GM18519 (cell line): ENCODE measurements at regions not wholly inside any gene's neighbourhood (a gene's known extent, or its start where the extent isn't known, plus 50 kb on each side); places are given as distances from the start of the nearest gene placed in this dataset.

Experiments used
- ATAC-seq: cut with Tn5 transposase; IDR thresholded peaks from one replicate; pipeline ENCODE4 v1.9.1; 2021; ENCODE audit warnings: mild to moderate bottlenecking, moderate library complexity; ENCODE audit not compliant: unreplicated experiment, low FRiP score

DNA sequence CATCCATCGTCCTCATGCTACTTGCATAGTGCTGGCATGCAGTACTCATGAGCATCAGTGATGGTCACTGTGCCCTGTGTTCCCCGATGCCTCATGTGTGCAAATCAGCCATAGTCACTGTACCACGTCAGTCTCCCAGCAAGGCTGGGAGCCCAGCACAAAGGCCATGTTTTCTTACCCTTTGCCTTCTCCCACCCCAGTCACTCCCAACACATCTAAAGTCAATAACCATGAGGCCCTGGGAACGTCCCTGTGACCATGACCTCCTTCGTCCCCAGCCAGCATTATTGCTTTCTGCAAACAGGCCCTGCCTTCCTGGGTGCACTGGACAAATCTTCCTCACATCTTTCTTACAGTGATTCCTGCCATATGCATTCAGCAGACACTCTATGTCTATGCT is 406.1 kb downstream of the ICE1 start:
- ATAC-seq: no peak

DNA sequence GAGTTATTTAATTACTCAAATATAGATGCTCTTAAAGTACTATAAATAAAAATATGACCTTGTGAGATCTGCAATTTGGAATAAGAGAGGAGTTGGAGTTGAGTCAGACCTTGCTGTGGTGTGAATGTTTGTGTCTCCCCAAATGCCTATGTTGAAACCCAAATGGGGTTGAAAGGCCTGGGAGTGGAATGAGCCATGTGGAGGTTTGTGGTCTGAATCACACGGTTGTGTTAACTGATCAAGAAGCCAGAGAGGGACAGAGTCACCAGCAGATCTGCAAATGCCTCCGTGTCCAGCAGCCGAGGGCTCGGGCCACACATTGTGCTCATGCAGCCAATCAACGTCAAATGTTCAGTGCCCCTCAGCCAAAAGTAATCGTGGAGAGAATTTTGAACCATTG is 404.4 kb downstream of the ICE1 start:
- ATAC-seq: no peak

DNA sequence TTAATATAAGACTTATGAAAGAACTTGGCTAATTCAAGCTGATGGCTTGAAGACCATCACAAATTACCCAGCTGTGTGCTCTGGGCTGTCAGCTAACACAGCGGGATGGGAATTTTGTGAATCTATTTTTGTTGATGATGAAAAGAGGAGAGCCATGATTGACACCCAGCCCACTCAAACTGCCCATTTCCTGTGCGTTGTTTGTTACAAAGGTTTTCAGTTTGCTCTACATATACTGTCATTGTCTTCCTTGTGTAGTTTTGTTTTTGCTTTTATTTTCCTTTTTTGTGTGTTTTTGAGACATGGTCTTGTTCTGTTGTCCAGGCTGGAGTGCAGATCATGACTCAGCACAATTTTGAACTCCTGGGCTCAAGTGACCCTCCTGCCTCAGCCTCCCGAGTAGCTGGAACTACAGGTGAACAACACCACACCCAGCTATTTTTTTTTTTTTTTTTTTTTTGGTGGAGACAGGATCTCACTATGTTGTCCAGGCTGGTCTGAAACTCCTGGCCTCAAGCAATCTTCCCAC is 400.3 kb downstream of the ICE1 start:
- no peak for ATAC-seq

DNA sequence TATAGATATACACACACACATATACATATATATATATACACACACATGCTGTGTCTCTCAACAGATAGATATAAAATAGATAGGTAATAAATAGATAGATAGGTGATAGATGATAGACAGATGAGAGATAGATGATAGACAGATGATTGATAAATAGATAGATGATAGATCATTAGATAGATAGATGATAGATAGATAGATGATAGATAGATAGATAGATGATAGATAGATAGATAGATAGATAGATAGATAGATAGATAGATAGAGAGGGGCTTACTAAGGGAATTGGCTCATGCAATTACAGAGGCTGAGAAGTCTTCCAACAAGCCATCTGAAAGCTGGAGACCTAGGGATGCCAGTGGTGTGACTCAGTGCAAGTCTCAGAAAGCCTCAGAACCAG is 394.5 kb downstream of the ICE1 start:
- no peak for ATAC-seq

DNA sequence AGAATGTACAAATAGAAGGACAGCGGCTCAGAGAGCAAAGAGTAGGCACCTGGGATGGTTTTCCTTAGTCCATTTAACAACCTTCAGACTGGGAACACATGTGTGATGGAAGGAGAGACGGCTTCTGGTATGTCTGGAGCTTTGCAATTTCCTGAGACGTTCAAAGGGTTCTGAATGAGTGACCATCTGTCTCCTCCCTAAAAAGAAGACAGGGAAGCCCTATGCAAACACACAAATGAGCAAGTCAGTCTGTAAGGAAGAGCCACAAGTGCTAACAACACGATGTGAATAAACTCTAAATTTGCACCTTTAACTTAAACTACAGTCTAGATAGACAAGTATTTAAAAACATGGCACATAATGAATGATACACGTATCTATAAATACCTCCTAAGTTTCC is 391.0 kb downstream of the ICE1 start:
- ATAC-seq: no peak

DNA sequence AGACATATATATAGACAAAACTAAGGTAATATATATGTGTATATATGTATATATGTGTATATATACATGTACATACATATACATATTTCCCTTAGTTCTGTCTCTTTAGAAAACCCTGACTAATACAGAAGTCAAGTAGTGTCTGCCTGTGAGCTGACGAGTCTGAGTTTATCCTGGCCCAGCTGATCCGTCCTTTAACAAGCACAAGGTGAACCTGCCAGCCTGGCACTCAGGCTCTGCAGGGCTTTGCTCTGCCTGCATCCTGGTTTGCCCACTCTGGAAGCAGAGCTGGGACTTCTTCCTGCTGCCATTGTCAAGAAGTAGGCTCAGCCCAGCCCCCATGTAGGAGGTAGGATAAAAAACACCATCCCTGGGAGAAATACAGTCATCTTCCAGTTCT is 388.0 kb downstream of the ICE1 start:
- no peak for ATAC-seq

DNA sequence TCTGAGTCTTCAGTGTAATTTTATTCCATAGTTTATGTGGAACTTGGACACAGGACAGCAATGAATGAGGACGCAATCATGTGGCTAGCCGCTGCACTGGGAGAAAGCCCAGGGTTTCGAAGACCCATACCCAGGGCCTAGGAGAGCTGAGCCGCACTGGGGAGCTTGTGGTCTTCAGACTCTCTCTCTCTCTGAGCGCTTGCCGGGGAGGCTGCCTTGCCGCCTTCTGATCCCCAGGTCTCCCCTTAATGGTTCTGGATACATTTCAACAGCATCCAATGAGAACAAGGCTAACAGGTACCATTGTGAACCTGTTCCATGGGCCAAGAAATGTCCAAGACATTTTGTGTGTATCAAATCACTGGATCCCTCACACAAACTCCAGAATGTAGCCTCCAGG is 383.4 kb downstream of the ICE1 start:
- no peak for ATAC-seq

DNA sequence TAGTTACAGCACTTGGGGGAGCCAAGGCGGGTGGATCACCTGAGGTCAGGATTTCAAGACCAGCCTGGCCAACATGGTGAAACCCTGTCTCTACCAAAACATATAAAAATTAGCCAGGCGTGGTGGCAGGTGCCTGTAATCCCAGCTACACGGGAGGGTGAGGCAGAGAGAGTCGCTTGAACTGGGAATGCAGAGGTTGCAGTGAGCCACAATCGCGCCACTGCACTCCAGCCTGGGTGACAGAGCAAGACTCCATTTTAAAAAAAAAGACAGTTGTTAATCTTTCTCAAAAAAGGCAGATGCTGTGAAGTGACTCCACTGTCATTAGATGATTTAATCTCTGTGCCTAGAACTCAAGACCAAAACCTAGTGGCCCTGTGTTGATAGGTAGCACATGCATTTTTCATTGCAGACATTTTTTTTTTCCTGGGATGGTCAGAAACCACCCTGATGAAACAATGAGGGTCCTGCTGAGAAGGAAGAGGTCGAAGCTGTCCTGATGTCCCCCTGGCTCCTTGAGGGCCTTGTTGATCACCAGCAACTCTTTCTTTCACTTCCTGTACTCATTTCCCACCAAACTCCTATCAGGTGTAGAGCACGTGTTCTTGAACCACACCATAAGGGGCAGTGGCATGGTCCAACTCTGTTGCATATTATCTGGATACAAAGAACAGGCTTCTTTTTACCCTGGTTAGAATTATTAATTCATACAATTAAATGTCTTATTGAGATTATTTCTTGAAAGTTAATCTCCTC is 382.2 kb downstream of the ICE1 start:
- ATAC-seq: no peak

DNA sequence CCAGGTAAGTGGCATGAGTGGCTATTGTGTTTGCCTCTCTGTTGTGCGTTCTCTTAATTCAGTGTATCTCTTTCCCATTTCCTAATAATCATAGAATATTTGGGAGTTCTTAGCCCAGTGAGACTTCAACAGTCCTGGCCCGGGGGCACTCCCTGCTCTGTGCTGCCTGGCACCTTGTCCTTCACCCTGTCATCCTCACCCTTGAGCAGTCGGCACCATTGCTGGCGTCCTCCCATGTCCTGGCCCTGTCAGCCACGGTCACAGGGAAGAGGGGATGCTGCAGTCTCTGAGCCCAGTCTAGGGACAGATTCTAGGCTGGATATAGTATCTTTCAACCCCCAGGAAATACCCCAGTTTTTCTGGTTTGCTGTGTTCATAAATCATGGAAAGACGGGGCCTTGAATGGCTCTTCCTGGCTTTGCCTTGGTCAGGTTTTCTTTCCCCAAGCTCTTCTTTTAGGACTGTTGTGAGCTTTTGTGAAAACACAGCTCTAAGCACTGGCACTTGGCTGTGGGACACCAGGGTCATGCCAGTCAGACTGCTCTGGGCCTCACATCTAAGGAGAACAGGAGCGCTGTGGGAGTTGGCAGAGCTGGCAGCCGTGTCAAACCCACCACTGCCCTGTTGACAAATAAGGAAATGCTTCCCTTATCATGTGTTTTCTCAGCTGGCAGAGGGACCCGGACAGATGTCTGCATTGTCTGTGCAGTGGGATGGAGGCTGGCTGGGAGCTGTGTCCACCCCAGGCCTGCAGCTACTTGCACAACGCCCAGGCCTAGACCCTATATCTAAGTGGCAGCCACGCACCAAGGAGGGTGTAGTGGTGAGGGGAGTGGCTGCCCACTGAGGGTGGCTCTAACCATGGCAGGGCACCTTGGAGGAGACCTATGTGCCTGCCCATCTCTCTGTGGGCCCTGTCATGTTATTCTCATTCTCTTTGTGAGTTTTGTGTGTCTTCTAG is 378.6 kb downstream of the ICE1 start:
- no peak for ATAC-seq

DNA sequence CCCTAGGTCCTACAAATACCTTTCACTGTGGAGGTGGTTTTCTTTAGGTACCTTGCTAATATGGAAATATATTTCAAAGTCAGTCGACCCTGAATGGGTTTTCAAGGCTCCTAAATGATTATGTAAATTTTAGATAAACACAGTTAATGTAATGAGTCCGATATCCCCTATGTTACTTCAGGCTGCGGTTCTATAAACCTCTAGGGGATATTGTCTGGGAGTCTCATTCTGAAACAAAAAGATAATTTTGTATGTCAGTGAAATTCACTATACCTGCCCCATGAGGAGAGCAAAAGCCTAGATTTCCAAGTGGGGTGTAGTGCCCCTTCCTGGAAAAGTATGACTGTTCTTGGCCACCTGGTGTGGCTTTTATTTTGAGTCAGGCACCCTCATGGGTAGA is 377.3 kb downstream of the ICE1 start:
- no peak for ATAC-seq

DNA sequence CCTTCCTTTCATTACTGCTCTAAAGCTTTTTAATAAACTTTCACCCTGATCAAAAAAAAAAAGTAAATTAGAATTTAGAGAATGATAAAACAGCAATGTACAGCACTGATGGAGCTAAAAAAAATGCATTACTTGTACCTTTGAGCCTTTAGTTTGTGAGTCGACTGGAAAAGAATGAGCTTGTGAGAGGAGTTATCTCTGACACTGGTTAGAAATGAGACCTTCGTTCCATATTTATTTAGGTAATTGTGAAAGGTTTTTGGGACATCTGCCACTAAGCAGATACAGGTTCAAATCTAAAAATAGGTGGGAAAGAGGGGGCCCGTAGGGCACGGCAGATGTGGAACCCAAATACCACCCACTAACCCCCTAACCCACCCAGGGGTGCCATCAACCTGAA is 376.8 kb downstream of the ICE1 start:
- ATAC-seq: no peak

DNA sequence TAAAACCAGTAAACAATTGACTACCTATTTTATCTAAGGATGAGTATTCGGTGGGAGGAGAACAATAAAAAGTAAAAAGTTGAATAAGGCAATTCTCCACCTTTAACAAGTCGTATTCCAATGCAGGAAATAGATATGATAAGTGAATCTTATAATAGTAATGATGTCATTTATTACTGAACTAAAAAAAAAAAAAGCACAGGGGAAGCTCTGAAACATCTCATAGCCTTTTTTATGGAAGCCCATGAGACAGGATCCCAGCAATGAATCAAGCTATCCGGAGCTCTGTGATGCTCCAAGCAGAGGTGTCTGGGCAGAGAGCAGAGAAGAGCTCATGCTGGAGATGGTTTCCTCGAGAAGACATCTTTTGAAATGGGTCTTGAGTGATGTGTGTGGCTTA is 376.0 kb downstream of the ICE1 start:
- ATAC-seq: no peak

DNA sequence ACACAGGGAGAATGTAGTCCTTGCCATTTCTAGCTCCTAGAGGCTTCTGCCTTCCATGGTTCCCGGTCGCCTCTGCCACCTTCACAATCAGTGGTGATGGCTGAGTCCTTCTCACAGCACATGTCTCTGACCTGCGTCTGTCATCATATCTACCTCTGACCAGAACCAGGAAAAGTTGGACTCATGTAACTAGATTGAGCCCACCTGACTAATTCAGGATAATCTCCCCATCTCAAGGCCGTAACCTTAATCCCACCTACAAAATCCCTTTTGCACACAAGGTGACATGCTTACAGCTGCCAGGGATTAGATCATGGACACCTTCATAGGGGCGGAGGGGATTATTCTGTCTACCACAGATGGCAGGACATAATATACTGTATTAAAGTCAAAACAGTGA is 375.6 kb downstream of the ICE1 start:
- ATAC-seq: no peak

DNA sequence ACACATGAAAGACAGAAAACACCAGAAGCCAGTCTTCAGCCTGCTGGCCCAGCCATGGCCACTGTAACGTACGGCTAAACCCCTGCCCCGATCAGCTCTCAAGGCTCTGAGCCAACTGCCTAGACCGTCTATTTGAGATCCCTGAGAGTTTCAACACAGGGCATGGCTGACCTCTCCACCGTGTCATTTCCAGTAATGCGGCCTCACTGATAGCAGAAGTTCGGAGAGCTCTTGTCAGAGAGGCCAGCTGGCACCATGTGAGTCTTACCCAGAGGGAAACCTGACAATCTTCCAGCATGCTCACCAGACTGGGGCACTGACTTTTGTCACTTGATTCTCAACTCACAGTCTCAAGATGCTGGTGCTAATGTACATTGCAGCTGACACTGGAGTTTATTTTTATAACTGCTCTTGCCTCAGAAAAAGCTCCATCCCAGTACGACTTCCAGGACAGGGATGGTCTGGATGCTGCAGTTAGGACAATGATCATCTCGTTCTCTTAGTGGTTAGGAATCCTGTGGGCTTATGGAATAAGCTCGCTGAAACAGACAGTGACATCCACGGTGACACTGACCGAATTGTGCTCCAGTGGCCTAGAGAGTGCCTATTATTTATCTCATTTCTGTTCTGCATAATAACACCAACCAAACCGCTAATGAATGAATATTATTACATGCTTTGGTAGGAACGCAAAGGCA is 372.7 kb downstream of the ICE1 start:
- ATAC-seq: no peak

DNA sequence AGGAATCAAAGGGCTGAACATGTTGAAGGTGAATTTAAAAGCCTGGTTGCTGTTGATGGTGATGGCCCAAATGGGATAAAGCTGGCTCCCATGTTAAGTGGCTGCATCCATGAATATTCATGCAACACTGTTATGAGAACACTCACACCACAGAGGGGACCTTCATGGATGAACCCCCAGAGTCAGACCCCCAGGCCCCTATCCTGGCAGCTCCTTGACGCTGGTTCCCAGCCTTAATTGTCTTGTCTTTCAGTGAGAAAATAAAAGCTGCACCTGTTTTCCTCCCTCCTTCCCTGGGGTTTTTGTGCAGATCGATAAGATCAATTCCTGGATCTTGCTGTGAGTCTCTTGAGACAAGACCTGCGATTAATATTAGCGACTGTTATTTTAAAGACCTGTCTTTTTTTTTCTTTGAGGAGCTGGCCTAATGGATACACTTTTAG is 371.7 kb downstream of the ICE1 start:
- no peak for ATAC-seq

DNA sequence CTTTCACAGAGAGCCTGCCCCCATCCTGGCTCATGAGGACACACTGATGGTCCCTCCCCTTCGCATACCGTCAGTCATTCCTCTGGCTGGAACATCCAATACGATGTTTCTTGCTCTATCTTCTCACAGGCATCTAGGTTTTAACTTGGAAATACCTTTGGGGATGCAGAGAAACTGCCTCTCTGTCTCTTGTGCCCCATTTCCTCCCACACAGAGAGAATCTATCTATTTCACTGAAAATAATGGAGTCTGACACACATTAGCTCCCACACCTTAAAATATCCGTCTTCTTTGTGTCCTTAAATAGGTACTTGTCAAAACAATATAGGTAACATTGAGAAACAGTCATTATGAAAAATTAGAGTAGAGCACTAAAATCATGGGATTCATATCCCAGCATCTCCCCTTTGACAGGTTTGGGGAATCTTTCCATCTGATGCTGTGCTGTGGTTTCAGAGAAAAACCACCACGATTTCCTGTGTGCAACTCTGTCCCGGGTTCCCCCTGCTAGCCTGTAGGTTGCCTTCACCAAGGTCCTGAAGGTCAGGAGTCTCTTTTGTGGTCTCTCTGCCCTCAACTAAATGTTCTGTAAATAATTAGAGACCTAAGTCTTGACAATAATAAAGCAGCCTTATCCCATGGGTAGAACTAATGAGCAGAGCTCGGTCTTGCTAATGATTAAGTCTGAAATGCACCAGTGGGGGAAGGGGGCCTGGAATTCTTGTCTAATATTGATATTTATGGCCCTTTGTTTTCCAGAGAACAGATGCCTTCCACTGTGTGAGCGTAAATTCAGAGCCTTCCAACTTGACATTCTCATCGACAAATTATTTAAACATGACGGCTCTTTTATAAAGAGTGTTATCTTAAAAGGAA is 371.0 kb downstream of the ICE1 start:
- no peak for ATAC-seq

DNA sequence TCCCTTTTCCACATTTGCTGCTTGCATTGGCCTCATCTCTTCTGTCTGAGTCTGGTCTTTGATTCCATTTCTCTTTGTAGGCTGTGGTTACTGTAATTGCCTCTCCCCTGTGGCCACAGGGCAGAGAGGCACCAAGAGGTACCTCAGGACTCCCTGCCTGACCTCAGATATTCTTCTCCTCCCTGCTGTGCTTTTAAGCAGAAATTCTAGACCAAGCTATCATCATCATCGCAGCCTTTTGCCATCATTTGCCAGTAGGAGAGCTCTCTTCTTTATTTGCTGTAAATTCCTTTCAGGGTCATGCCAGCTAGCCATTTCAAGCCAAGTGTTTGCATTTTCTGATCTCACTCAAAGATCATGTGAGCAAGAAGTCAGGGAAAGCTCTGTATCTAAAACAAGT is 369.6 kb downstream of the ICE1 start:
- no peak for ATAC-seq

DNA sequence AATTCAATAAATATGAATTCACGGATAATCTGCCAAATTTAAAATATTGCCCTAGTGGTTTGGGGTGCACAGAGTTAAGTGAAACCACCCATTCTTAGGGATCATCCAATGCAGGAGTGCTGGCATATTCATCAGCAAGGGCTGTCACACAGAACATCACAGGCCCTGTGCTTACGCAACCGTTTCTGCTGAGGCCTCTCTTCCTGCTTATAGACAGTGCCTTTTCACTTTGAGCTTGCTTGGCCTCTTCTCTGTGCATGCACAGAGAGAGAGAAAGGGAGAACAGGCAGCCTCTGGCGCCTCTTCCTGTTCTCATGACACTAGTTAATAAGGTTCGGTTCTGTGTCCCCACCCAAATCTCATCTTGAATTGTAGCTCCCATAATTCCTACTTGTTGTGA is 366.3 kb downstream of the ICE1 start:
- ATAC-seq: no peak

DNA sequence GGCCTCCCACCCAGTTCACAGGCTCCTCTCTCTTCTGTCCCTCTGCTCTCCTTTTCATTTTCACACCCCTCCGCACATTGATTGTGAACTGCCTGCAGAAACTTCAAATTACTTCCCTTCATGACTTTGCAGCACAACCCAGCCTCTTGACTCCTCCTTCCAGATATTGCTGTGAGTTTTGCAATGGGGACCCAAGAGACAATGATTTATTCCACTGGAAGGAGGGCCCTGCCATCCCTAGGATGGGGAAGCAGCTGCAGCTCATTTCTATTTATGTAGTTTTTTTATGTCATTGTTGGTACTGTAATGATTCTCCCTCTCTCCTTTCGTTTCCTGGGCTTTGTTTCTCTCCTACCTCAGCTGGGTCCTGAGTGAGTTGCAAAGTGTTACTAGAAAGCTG is 364.9 kb downstream of the ICE1 start:
- no peak for ATAC-seq

DNA sequence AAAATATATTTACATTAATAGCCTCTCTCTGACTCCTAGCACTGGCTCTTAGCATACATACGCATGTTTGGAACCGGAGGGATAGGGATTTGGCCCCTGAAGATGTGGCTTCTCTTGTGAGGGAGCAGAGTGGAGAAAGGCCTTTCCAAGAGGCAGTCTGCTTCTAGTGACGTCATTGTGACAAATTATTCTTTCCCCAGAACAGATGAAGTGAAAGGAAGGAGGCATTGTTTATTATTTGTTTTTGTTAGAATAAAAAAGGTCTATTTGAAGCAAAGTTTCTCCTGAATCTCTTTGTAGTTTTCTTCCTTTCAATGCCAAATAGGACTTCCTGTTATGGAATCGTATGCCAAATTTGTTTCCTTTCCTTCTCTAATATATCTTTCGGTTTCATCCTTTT is 361.6 kb downstream of the ICE1 start:
- ATAC-seq: no peak
